T1000 (cell line): ENCODE measurements at regions not wholly inside any gene's neighbourhood (a gene's known extent, or its start where the extent isn't known, plus 50 kb on each side); places are given as distances from the start of the nearest gene placed in this dataset.
"Not testable (repeated sequence)": the region's sequence is repeated elsewhere in the genome, so short reads cannot be mapped to it uniquely, and the experiment has no call there.

Source experiments
- DNase-seq: peaks from one replicate; lab custom pipeline; 2025; ENCODE audit warnings: mixed read lengths; lab: John Stamatoyannopoulos, UW

GRCh38 chr9:29575219-29575618 is 2001.9 kb upstream of the C9orf72 start:
- DNase-seq = no peak

GRCh38 chr9:29588361-29588760 is 2015.1 kb upstream of the C9orf72 start:
- no peak for DNase-seq

- no peak for DNase-seq
These were observed 2036.0 kb upstream of the C9orf72 start for GRCh38 chr9:29609282-29609681.

DNA sequence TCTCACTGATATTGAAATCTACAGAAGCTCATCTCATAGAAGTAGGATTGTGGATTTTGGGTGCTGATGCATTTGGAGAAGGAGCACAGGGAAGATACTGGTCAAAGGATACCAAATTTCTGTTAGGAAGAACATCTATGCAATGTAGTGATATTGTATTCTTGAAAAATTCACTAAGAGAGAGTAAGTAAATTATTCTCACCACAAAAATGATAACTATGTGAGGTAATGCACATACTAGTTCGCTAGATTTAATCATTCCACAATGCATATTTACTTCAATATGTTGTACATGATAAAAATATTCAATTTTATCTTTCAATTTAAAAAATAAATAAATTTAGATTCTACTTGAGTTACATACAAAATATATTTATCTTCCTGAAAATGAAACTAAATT is 2040.5 kb upstream of the C9orf72 start:
- no peak for DNase-seq

DNA sequence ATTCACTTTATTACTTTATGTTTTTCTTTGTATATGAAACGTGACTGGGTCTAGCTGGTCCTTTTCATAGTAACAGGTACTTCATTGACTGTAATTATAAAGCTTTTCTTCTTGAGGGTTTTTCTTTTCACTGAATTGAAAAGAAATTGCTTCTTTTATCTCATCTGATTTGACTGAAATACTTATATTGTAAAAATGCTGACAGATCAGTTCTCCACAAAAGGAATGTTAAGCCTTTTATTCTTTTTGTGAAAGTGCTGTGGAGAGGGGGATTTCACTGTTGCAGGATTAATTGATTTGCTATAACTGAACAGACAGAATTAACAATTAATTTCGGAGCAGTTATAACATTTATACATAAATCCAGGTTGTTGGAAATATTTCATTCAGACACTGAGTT is 2043.6 kb upstream of the C9orf72 start:
- no peak for DNase-seq

DNA sequence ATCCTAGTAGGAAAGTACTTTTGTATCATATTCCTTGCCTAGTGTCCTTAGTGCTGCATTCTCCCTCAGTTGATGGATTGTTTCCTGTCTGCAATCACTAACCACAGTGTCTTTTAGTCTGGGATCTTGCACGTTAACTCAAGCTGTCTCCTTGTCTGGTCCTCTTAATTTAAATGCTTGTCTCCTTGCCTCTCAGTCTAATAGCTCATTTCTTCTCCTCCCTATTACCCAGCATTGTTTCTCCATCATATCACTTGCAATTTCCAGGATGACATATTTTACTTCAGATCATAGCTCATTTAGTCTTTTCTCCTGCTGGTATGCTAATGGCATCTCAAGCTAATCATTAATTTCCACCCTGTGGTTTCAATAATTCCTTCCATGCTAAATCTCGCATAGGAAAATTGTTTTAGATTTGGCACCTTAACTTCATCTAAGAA is 2052.0 kb upstream of the C9orf72 start:
- no peak for DNase-seq

- no peak for DNase-seq
These were observed 2052.7 kb upstream of the C9orf72 start for GRCh38 chr9:29625931-29626330.

GRCh38 chr9:29628856-29629255 is 2055.6 kb upstream of the C9orf72 start:
- DNase-seq = not testable (repeated sequence)

GRCh38 chr9:29637471-29638237 is 2064.4 kb upstream of the C9orf72 start:
- DNase-seq = no peak

DNA sequence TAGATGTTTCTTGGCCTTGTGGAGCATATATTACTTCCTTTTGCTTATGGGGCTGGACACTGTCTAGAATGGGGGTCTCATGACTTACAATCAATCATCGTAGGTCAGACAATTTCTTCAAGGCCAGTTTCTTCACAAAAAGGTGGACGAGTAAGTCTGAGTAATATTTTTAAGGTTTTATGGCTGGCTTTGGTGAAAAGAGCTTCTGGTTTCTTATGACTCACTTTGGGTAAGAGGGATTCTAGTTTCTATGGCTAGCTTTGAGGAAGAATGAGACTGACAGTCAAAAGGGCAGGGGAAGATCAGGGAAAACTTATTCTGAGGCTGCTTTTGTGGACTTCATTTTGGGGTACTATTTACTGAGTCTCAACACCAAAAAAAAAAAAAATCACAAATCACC is 2067.2 kb upstream of the C9orf72 start:
- DNase-seq = no peak

DNA sequence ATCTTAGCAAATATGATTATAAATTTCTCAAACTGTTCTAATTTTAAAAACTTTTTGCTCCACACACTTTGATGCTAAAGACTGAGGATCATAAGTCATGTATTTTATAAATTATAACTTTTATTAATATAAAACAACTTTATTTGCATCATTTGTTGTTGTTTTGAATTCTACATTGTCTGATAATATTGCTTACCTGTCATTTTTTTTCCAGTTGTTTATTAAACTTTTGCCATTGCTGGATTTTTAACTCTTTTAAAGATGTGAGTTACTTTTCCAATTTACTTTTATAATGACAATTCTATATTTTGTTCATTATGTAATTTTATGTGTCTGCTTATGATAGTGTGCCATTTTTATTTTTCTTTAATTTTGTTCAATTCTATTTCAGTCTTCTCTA is 2071.2 kb upstream of the C9orf72 start:
- DNase-seq = no peak

GRCh38 chr9:29647451-29647850 is 2074.2 kb upstream of the C9orf72 start:
- no peak for DNase-seq

GRCh38 chr9:29648132-29648531 is 2074.9 kb upstream of the C9orf72 start:
- no peak for DNase-seq

GRCh38 chr9:29648601-29649000 is 2075.3 kb upstream of the C9orf72 start:
- no peak for DNase-seq

DNA sequence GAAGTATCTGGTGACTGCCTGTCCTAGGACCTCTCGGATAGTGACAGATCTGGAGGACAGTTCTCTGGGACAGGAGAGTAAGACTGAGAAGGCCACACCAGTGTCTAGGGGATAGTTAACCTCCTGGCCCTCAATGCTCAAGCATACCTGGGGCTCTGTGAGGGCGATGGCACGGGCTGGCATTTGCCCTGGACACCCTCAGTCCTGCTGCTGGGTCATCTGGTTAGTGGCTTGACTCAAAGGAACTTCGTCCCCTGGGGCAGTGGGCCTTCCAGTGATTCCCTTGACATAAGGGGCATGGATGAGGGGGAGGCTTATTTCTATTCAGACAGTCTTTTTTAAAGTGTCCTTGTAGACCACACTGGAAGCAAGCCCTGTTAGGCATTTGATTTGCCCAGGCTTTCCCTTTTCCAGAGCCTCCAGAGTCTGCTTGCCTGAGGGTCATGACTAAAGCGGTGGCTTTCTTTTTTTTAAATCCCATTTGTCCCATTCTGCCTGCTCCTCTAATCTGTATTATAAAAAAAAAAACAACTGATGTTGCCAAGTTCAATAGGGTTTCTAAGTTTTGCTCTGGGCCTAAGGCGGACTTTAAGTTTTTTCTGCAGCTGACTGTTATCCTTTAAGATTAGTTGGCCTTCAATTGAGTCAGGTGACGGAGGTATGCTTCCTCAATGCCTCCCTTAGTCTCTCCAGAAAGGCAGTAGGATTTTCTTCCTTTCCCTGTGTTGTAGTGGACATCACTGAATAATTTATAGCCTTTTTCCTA is 2083.5 kb upstream of the C9orf72 start:
- no peak for DNase-seq

DNA sequence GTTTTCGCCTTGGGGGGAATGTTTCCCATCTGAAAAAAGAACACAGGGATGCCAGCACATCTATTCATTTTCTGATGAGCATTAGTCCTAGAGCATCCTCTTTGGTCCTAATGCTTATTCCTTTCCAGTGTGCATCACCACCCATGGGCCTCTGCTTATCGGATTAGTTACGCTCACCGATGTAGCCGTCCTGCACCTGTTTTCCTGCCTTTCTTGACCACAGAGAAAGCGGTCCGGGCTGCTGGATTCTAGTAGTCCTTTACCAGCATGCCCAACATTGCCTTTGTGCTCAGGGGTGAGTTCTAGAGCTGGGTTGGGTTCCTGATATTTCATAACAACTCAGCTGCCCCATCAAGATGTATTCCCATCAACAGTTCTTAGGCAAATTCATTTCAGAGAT is 2084.5 kb upstream of the C9orf72 start:
- no peak for DNase-seq

DNA sequence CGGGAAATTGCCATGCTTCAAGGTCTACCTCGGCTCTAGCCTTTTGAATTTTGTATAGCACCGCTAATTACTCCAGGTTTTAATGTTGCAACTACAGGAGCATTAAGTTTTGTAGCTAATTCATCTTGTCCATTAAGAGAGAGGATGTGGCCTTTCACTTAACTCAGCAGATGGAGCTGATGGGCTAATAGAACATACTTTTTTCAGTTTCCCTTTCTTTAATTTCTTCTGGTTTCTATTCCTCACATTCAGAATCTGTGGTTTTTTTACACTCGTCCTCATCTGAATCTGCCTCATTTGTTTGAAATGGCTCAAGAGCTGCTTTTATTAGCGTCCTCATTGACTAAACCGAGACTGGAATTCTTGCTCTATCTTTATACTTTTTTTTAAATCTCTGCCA is 2085.7 kb upstream of the C9orf72 start:
- no peak for DNase-seq

DNA sequence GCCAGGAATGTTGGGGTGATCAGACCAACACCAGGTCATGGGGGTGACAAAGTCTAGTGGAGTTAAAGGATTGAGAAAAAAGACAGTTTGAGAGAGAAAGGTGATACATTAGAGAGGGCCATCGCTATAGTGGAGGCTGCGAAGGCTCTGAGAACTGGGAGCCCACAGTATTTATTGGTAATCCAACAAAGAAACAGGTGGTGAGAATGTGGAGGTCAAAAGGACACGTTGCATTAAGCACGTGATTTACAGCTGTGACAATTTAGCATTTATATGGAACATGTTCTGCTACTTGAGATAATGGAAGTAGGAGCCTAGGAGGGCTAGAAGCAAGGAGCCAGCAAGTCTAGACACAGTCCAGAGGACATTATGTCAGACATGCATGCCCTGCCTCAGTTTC is 2086.5 kb upstream of the C9orf72 start:
- no peak for DNase-seq

DNA sequence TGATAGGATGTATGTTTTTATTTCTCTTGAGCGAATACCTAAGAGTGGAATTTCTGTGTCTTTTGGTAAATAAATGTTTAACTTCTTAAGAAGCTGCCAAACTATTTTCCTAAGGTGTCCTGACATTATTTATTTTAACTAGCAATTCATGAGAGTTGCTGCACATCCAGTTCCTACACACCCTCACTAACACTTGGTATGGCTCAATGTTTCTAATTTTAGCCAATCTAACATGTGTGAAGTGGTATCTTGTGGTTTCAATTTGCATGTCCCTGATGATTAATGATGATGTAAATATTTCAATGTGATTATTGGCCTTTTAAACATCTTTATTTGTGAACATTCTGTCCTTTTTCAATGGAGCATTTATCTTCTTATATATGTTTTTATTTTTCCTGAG is 2095.5 kb upstream of the C9orf72 start:
- no peak for DNase-seq

DNA sequence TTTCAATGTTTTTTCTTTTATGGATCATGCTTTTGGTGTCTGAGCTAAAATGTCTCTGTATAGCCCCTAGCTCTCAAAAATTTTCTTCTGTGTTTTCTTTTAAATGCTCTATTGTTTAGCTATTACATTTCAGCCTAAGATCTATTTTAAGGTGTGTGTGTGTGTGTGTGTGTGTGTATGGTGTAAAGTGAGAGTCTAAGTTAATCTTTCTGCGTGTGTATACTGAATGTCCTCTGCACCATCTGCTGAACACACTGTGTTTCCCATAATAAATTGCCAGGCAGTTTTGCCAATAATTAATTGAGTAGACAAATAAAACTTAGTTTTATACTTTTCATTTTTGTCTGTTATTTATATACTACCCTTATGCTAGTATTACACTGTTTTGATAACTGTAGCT is 2096.3 kb upstream of the C9orf72 start:
- DNase-seq = no peak

GRCh38 chr9:29685531-29685930 is 2112.2 kb upstream of the C9orf72 start:
- DNase-seq = no peak

- no peak for DNase-seq
These were observed 2117.9 kb upstream of the C9orf72 start for GRCh38 chr9:29691145-29691544.

GRCh38 chr9:29691758-29692407 is 2118.6 kb upstream of the C9orf72 start:
- DNase-seq = no peak
